ENCODE measurements at regions not wholly inside any gene's neighbourhood (a gene's known extent, or its start where the extent isn't known, plus 50 kb on each side); places are given as distances from the start of the nearest gene placed in this dataset.
A peak's percentile ranks its signal among the peaks of the same experiment; 100 is the strongest.

- H3K14ac ChIP-seq (ENCODE audit: low read length) = no peak overlapping the region
- H4K12ac ChIP-seq (ENCODE audit: low read depth, low read length) = no peak overlapping the region
- no peak overlapping the region for H2BK120ac ChIP-seq (ENCODE audit: insufficient read depth, low read length, poor library complexity)
- no peak overlapping the region for H2BK12ac ChIP-seq (ENCODE audit: low read length)
- no peaks in the 10 kb centered on the region for H3K79me1 ChIP-seq (ENCODE audit: low read length)
- DNase-seq = no peak
- no peak overlapping the region for H4K8ac ChIP-seq (ENCODE audit: low read depth, low read length)
- H3K9me3 ChIP-seq (ENCODE audit: insufficient read depth, low read depth, low read length) = no peaks in the 10 kb centered on the region
- no peak overlapping the region for H2AFZ ChIP-seq (ENCODE audit: insufficient read depth, low read length, poor library complexity)
- H3K23ac ChIP-seq (ENCODE audit: low read length) = no peak overlapping the region
- H3K4me3 ChIP-seq (ENCODE audit: low read depth, low read length) = no peak overlapping the region
- no peaks in the 10 kb centered on the region for H3K79me2 ChIP-seq (ENCODE audit: control insufficient read depth, insufficient read depth, low read length, poor library complexity)
- no peak overlapping the region for H3K4me2 ChIP-seq (ENCODE audit: low read length)
- H3K36me3 ChIP-seq (ENCODE audit: control insufficient read depth in 1 of 2, insufficient read depth in 2 of 2, low read length in 2 of 2) = no peaks in the 10 kb centered on the region
- no peak overlapping the region for H3K4ac ChIP-seq (ENCODE audit: low read depth, low read length)
- peaks cover 0 to 2% of the 10 kb centered on the region in 2 experiments for H3K4me1 ChIP-seq (ENCODE audit: control insufficient read depth in 1 of 2, insufficient read depth in 2 of 2, low read length in 2 of 2)
- H2BK5ac ChIP-seq (ENCODE audit: low read depth, low read length, poor library complexity) = no peak overlapping the region
- no peak overlapping the region for H4K91ac ChIP-seq (ENCODE audit: low read depth, low read length)
- no peak overlapping the region for H3K18ac ChIP-seq (ENCODE audit: low read length)
- H3K9ac ChIP-seq (ENCODE audit: low read length) = no peak overlapping the region
- WGBS (ENCODE audit: extremely low coverage, insufficient coverage, insufficient read length) = no CpG with 5 or more reads among the region's 15 CpGs
- H3K27ac ChIP-seq (ENCODE audit: low read depth, low read length) = no peak overlapping the region
- H2AK5ac ChIP-seq (ENCODE audit: low read length) = no peak overlapping the region
- no peaks in the 10 kb centered on the region for H3K27me3 ChIP-seq (ENCODE audit: insufficient read depth, low read length)
Observed at GRCh38 chr12:19616781-19617180, 177.5 kb downstream of the AEBP2 start.

- Histone ChIP-seq H3K4ac (ENCODE audit: low read depth, low read length) (no peak overlapping the region), H3K27me3 (ENCODE audit: insufficient read depth, low read length) (no peaks in the 10 kb centered on the region), H3K4me2 (ENCODE audit: low read length) (no peak overlapping the region), H3K27ac (ENCODE audit: low read depth, low read length) (no peak overlapping the region), H2BK5ac (ENCODE audit: low read depth, low read length, poor library complexity) (no peak overlapping the region), H4K8ac (ENCODE audit: low read depth, low read length) (no peak overlapping the region), H3K79me2 (ENCODE audit: control insufficient read depth, insufficient read depth, low read length, poor library complexity) (no peaks in the 10 kb centered on the region), H2AFZ (ENCODE audit: insufficient read depth, low read length, poor library complexity) (no peak overlapping the region), H3K4me1 (ENCODE audit: control insufficient read depth in 1 of 2, insufficient read depth in 2 of 2, low read length in 2 of 2) (peaks cover 0 to 6% of the 10 kb centered on the region in 2 experiments), H3K14ac (ENCODE audit: low read length) (no peak overlapping the region), H4K91ac (ENCODE audit: low read depth, low read length) (no peak overlapping the region), H3K9me3 (ENCODE audit: insufficient read depth, low read depth, low read length) (no peaks in the 10 kb centered on the region), H3K4me3 (ENCODE audit: low read depth, low read length) (peak overlapping the region; percentile 56), H3K36me3 (ENCODE audit: control insufficient read depth in 1 of 2, insufficient read depth in 2 of 2, low read length in 2 of 2) (no peaks in the 10 kb centered on the region), H2BK12ac (ENCODE audit: low read length) (peak overlapping the region; percentile 15), H2AK5ac (ENCODE audit: low read length) (peak overlapping the region; percentile 85), H3K18ac (ENCODE audit: low read length) (no peak overlapping the region), H3K9ac (ENCODE audit: low read length) (peak overlapping the region; percentile 52), H3K23ac (ENCODE audit: low read length) (peak overlapping the region; percentile 76), H2BK120ac (ENCODE audit: insufficient read depth, low read length, poor library complexity) (no peak overlapping the region), H3K79me1 (ENCODE audit: low read length) (no peaks in the 10 kb centered on the region), H4K12ac (ENCODE audit: low read depth, low read length) (no peak overlapping the region)
- no CpG with 5 or more reads among the region's 7 CpGs for WGBS (ENCODE audit: extremely low coverage, insufficient coverage, insufficient read length)
- DNase-seq = peak; percentile 6 to 9
Observed at GRCh38 chr12:19620222-19620621, 180.9 kb downstream of the AEBP2 start.

- peak overlapping the region; percentile 18 for H3K4me3 ChIP-seq (ENCODE audit: low read depth, low read length)
- H3K9me3 ChIP-seq (ENCODE audit: insufficient read depth, low read depth, low read length) = no peaks in the 10 kb centered on the region
- no peak overlapping the region for H3K23ac ChIP-seq (ENCODE audit: low read length)
- H2BK120ac ChIP-seq (ENCODE audit: insufficient read depth, low read length, poor library complexity) = no peak overlapping the region
- no peaks in the 10 kb centered on the region for H3K27me3 ChIP-seq (ENCODE audit: insufficient read depth, low read length)
- H4K12ac ChIP-seq (ENCODE audit: low read depth, low read length) = no peak overlapping the region
- H3K79me1 ChIP-seq (ENCODE audit: low read length) = no peaks in the 10 kb centered on the region
- no peak overlapping the region for H2BK5ac ChIP-seq (ENCODE audit: low read depth, low read length, poor library complexity)
- peak overlapping the region; percentile 41 for H3K27ac ChIP-seq (ENCODE audit: low read depth, low read length)
- no CpG with 5 or more reads among the region's 9 CpGs for WGBS (ENCODE audit: extremely low coverage, insufficient coverage, insufficient read length)
- no peak overlapping the region for H4K8ac ChIP-seq (ENCODE audit: low read depth, low read length)
- H3K79me2 ChIP-seq (ENCODE audit: control insufficient read depth, insufficient read depth, low read length, poor library complexity) = no peaks in the 10 kb centered on the region
- no peak overlapping the region for H2AFZ ChIP-seq (ENCODE audit: insufficient read depth, low read length, poor library complexity)
- H3K18ac ChIP-seq (ENCODE audit: low read length) = no peak overlapping the region
- no peak overlapping the region for H3K14ac ChIP-seq (ENCODE audit: low read length)
- peaks cover 0 to 3% of the 10 kb centered on the region in 2 experiments for H3K36me3 ChIP-seq (ENCODE audit: control insufficient read depth in 1 of 2, insufficient read depth in 2 of 2, low read length in 2 of 2)
- H3K4me2 ChIP-seq (ENCODE audit: low read length) = no peak overlapping the region
- no peak overlapping the region for H2AK5ac ChIP-seq (ENCODE audit: low read length)
- peaks cover 0 to 9% of the 10 kb centered on the region in 2 experiments for H3K4me1 ChIP-seq (ENCODE audit: control insufficient read depth in 1 of 2, insufficient read depth in 2 of 2, low read length in 2 of 2)
- H4K91ac ChIP-seq (ENCODE audit: low read depth, low read length) = peak overlapping the region; percentile 31
- H3K4ac ChIP-seq (ENCODE audit: low read depth, low read length) = no peak overlapping the region
- H3K9ac ChIP-seq (ENCODE audit: low read length) = no peak overlapping the region
- DNase-seq = no peak
- H2BK12ac ChIP-seq (ENCODE audit: low read length) = peak overlapping the region; percentile 62
Observed at GRCh38 chr12:19623751-19624399, 184.6 kb downstream of the AEBP2 start.

GRCh38 chr12:19624491-19624890 lies 185.2 kb downstream of the AEBP2 start:
- no peak overlapping the region for H3K4me3 ChIP-seq (ENCODE audit: low read depth, low read length)

More at GRCh38 chr12:19624491-19624890, 185.2 kb downstream of the AEBP2 start:
- H3K36me3 ChIP-seq (ENCODE audit: control insufficient read depth in 1 of 2, insufficient read depth in 2 of 2, low read length in 2 of 2) = peaks cover 0 to 3% of the 10 kb centered on the region in 2 experiments
- no peak overlapping the region for H4K12ac ChIP-seq (ENCODE audit: low read depth, low read length)
- peaks cover 0 to 9% of the 10 kb centered on the region in 2 experiments for H3K4me1 ChIP-seq (ENCODE audit: control insufficient read depth in 1 of 2, insufficient read depth in 2 of 2, low read length in 2 of 2)
- H3K79me2 ChIP-seq (ENCODE audit: control insufficient read depth, insufficient read depth, low read length, poor library complexity) = no peaks in the 10 kb centered on the region
- H3K23ac ChIP-seq (ENCODE audit: low read length) = no peak overlapping the region
- H3K27ac ChIP-seq (ENCODE audit: low read depth, low read length) = peak overlapping the region; percentile 80
- H3K4ac ChIP-seq (ENCODE audit: low read depth, low read length) = no peak overlapping the region
- no peak overlapping the region for H3K4me2 ChIP-seq (ENCODE audit: low read length)
- no peak overlapping the region for H2BK5ac ChIP-seq (ENCODE audit: low read depth, low read length, poor library complexity)
- no peak overlapping the region for H2BK120ac ChIP-seq (ENCODE audit: insufficient read depth, low read length, poor library complexity)
- H3K27me3 ChIP-seq (ENCODE audit: insufficient read depth, low read length) = no peaks in the 10 kb centered on the region
- H2AK5ac ChIP-seq (ENCODE audit: low read length) = no peak overlapping the region
- H3K14ac ChIP-seq (ENCODE audit: low read length) = no peak overlapping the region
- H2AFZ ChIP-seq (ENCODE audit: insufficient read depth, low read length, poor library complexity) = no peak overlapping the region
- WGBS (ENCODE audit: extremely low coverage, insufficient coverage, insufficient read length) = no CpG with 5 or more reads among the region's 6 CpGs
- no peak overlapping the region for H4K91ac ChIP-seq (ENCODE audit: low read depth, low read length)
- no peak overlapping the region for H4K8ac ChIP-seq (ENCODE audit: low read depth, low read length)
- DNase-seq = no peak
- no peak overlapping the region for H3K9ac ChIP-seq (ENCODE audit: low read length)
- H3K18ac ChIP-seq (ENCODE audit: low read length) = no peak overlapping the region
- H2BK12ac ChIP-seq (ENCODE audit: low read length) = no peak overlapping the region
- no peaks in the 10 kb centered on the region for H3K79me1 ChIP-seq (ENCODE audit: low read length)
- no peaks in the 10 kb centered on the region for H3K9me3 ChIP-seq (ENCODE audit: insufficient read depth, low read depth, low read length)
